Right lobe of liver (tissue), 4 donors: ENCODE measurements at regions not wholly inside any gene's neighbourhood (a gene's known extent, or its start where the extent isn't known, plus 50 kb on each side); places are given as distances from the start of the nearest gene placed in this dataset.

Experiments used
- CTCF ChIP-seq, 4 donors: fragments of 200-600 bp in 3 of 4; fragments of 450-650 bp in 1 of 4; IDR thresholded peaks; one replicate each; pipeline versions ENCODE4 v1.5.1 to v1.8.0; 2016 to 2022; ENCODE audit warnings: antibody characterized with exemption in 4 of 4, mild to moderate bottlenecking in 2 of 4
- POLR2A ChIP-seq: fragments of 450-650 bp; IDR thresholded peaks from one replicate; pipeline ENCODE4 v1.6.1; 2017; ENCODE audit warnings: antibody characterized with exemption, mild to moderate bottlenecking
- donor health status: DM: no; HTN: no; CAD: no.
- donor health status: DM: no; HTN: no; CAD: no.
- donor health status: DM: no; HTN: yes; CAD: no.

DNA sequence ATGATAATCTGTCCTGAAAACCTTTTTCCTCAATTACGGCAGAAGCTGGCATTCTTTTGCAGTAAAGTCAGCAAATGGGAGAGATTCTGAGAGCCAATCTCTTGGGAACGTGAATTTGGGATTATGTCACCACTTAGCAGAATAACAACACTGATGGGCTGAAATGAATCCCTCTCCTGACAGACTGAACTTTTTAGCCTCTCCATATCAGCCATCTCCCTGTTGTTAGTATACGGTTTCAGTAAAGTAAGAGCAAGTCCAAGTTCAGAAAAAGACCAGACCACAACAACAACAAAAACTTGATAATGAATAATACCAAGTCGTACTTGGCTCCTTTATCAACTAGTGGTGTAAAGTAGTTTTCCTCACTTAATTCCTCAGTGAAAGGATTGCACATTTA lies 1048.8 kb downstream of the GATA3 start:
- TF ChIP-seq CTCF (IDR thresholded peaks at IDR 0.05) (no peak), POLR2A (no peak)
